DMS153 treated with DMSO at 0.1 percent for 48 hours (cell line): ENCODE measurements at regions not wholly inside any gene's neighbourhood (a gene's known extent, or its start where the extent isn't known, plus 50 kb on each side); places are given as distances from the start of the nearest gene placed in this dataset.
A peak's percentile ranks its signal among the peaks of the same experiment; 100 is the strongest.

Experiments
- DNase-seq: peaks from one replicate; lab custom pipeline; 2025; ENCODE audit not compliant: unreplicated experiment; lab: John Stamatoyannopoulos, UW

GRCh38 chr22:23522623-23523251 is 57.4 kb downstream of the IGLL1 start:
- peak; percentile 51 for DNase-seq

GRCh38 chr22:23521441-23522113 is 58.5 kb downstream of the IGLL1 start:
- peak; percentile 90 for DNase-seq

GRCh38 chr22:23520863-23521440 is 59.1 kb downstream of the IGLL1 start:
- no peak for DNase-seq

- DNase-seq, result no peak
Observed at GRCh38 chr22:23519442-23520157, 60.5 kb downstream of the IGLL1 start.

GRCh38 chr22:23518376-23519187 is 61.5 kb downstream of the IGLL1 start:
- DNase-seq, result peak; percentile 45

GRCh38 chr22:23517804-23518375 is 62.2 kb downstream of the IGLL1 start:
- DNase-seq, result no peak

- DNase-seq, result no peak
Observed at GRCh38 chr22:23516304-23516703, 63.8 kb downstream of the IGLL1 start.

GRCh38 chr22:23514322-23515038 is 65.6 kb downstream of the IGLL1 start:
- no peak for DNase-seq

GRCh38 chr22:23513705-23514104 is 66.4 kb downstream of the IGLL1 start:
- DNase-seq, result no peak

- DNase-seq, result no peak
Observed at GRCh38 chr22:23513133-23513532, 67.0 kb downstream of the IGLL1 start.

GRCh38 chr22:23512721-23513120 is 67.4 kb downstream of the IGLL1 start:
- DNase-seq, result no peak

- no peak for DNase-seq
Observed at GRCh38 chr22:23512348-23512705, 67.8 kb downstream of the IGLL1 start.

GRCh38 chr22:23511627-23512347 is 68.3 kb downstream of the IGLL1 start:
- DNase-seq, result no peak

- peak; percentile 91 for DNase-seq
Observed at GRCh38 chr22:23509571-23510302, 70.4 kb downstream of the IGLL1 start.

- no peak for DNase-seq
Observed at GRCh38 chr22:23504516-23504915, 75.6 kb downstream of the IGLL1 start.

- DNase-seq, result no peak
Observed at GRCh38 chr22:23503736-23504440, 76.2 kb downstream of the IGLL1 start.

GRCh38 chr22:23503142-23503541 is 76.9 kb downstream of the IGLL1 start:
- DNase-seq, result no peak

GRCh38 chr22:23501708-23502107 is 78.4 kb downstream of the IGLL1 start:
- DNase-seq, result no peak
